Body of pancreas (tissue), 4 donors: ENCODE measurements at regions not wholly inside any gene's neighbourhood (a gene's known extent, or its start where the extent isn't known, plus 50 kb on each side); places are given as distances from the start of the nearest gene placed in this dataset.

Source experiments
- ATAC-seq: fragments of 150-250 bp; one replicate; pipeline ENCODE4 v1.9.1; 2016
- DNase-seq, 4 donors: peaks; one replicate each; pipeline ENCODE4 v3.0.0-alpha.2; 2019
- H3K27ac ChIP-seq, 4 donors: fragments of 200-600 bp; sonication (generic); 1 replicate in 3 of 4; 2 replicates in 1 of 4; pipeline versions ENCODE4 v1.5.1 to v1.6.1; 2016 to 2019; ENCODE audit warnings: mild to moderate bottlenecking in 1 of 4, mixed read lengths in 1 of 4, moderate library complexity in 1 of 4
- H3K27me3 ChIP-seq, 2 donors: fragments of 200-600 bp; sonication (generic); one replicate each; pipeline ENCODE4 v1.6.0; 2016; ENCODE audit warnings: mild to moderate bottlenecking in 1 of 2
- H3K36me3 ChIP-seq, 2 donors: fragments of 200-600 bp; sonication (generic); replicated peaks in 1 of 2; 2 replicates each; pipeline ENCODE4 v1.5.1; 2016; ENCODE audit warnings: low read depth in 2 of 2; ENCODE audit not compliant: insufficient read depth in 1 of 2
- H3K4me1 ChIP-seq: fragments of 200-600 bp; sonication (generic); one replicate; pipeline ENCODE4 v1.6.0; 2016
- H3K4me3 ChIP-seq, 2 donors: fragments of 200-600 bp; sonication (generic); 1 replicate in 1 of 2; 2 replicates in 1 of 2; pipeline ENCODE4 v1.5.1; 2016 to 2019
- H3K9me3 ChIP-seq, 3 donors: fragments of 200-600 bp; sonication (generic); 1 replicate in 2 of 3; 2 replicates in 1 of 3; pipeline ENCODE4 v1.5.1; 2016
- POLR2A ChIP-seq, 3 donors: fragments of 450-650 bp; IDR thresholded peaks; one replicate each; pipeline ENCODE4 v1.6.1; 2016; ENCODE audit warnings: antibody characterized with exemption in 3 of 3, mild to moderate bottlenecking in 2 of 3
- WGBS, 2 donors: methylation state at CpG; one replicate each; pipeline ENCODE4 v1.1.5; 2017; 5-methylcytosine and 5-hydroxymethylcytosine counted together
- intact Hi-C: fragments of 100-400 bp; cut with DNase I; formaldehyde crosslinking; loops from one replicate; pipeline ENCODE4 v1.15.1; 2023
- TF ChIP-seq, protein P1 (sequence below), 7 experiments: fragments of 450-650 bp in 4 of 7; fragments of 200-600 bp in 3 of 7; sonication (generic) in 3 of 7; IDR thresholded peaks; one replicate each; pipeline ENCODE4 v1.5.1; 2016 to 2019; ENCODE audit warnings: antibody characterized with exemption in 7 of 7

DNA sequence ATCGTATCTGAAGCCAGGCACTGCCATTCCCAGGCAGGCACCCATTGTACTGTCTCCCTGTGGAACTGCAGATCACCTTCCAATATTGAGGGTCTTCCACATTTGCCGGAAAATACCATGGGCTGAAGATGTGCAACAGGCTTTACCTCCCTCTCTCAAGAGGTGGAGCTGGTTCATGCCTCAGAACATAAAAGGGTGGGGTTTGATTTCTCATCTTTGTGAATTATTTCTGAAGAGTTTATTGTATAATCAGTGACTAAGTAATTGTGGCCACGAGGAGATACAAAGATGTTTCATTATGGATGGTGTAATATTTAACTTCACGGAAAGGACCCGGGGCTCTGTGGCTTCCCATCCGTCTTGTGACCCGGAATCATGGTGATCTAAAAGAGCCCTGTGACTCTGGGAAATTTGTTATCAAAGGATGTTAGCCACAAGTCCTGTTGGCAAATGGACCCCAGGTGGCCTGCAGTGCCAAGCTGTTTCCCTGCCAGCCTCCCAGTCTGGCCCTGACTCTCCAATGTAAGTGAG lies 230.5 kb downstream of the LACC1 start:
- Histone ChIP-seq H3K4me1 (peaks cover 15% of the 10 kb centered on the region), H3K27me3 (no peaks in the 10 kb centered on the region), H3K4me3 (no peak overlapping the region), H3K27ac (no peak overlapping the region), H3K36me3 (no peaks in the 10 kb centered on the region), H3K9me3 (no peaks in the 10 kb centered on the region)
- DNase-seq (no peak), ATAC-seq (no peak)
- intact Hi-C loops: no loop called here
- 64 to 68% methylated on average over 7 of the region's 7 CpGs for WGBS, 2 donors
- TF ChIP-seq, protein P1, sequence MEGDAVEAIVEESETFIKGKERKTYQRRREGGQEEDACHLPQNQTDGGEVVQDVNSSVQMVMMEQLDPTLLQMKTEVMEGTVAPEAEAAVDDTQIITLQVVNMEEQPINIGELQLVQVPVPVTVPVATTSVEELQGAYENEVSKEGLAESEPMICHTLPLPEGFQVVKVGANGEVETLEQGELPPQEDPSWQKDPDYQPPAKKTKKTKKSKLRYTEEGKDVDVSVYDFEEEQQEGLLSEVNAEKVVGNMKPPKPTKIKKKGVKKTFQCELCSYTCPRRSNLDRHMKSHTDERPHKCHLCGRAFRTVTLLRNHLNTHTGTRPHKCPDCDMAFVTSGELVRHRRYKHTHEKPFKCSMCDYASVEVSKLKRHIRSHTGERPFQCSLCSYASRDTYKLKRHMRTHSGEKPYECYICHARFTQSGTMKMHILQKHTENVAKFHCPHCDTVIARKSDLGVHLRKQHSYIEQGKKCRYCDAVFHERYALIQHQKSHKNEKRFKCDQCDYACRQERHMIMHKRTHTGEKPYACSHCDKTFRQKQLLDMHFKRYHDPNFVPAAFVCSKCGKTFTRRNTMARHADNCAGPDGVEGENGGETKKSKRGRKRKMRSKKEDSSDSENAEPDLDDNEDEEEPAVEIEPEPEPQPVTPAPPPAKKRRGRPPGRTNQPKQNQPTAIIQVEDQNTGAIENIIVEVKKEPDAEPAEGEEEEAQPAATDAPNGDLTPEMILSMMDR (IDR thresholded peaks at IDR 0.05): no peak
- no peak for TF ChIP-seq POLR2A (IDR thresholded peaks at IDR 0.05)

DNA sequence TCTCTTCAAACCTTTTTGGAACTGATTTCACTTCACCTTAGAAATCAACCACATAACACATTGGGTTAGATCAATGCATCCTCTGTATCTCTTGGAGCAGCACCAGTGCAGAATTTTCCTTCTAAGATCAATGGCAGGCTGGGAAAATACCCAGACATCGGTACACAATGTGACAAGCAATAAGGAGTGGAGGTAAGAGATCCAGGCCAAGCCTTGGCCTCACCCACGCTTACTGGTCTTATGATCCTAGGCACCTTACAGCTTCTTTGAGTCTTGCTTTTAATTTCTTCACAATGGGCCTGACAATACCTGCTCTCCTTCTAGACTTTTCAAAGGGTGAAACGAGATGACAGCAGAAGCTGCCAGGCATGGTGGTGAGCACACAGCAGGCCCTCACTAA lies 232.0 kb downstream of the LACC1 start:
- intact Hi-C loops: no loop called here
- no peak for TF ChIP-seq POLR2A (IDR thresholded peaks at IDR 0.05)
- TF ChIP-seq, protein P1 (IDR thresholded peaks at IDR 0.05): no peak
- Histone ChIP-seq H3K4me3 (no peak overlapping the region), H3K4me1 (peaks cover 15% of the 10 kb centered on the region), H3K9me3 (no peaks in the 10 kb centered on the region), H3K36me3 (no peaks in the 10 kb centered on the region), H3K27ac (no peak overlapping the region), H3K27me3 (no peaks in the 10 kb centered on the region)
- peak in 1 of 4 donors; percentile 37 for DNase-seq
- ATAC-seq: no peak
- WGBS, 2 donors: 40 to 54% methylated on average over 3 of the region's 3 CpGs

DNA sequence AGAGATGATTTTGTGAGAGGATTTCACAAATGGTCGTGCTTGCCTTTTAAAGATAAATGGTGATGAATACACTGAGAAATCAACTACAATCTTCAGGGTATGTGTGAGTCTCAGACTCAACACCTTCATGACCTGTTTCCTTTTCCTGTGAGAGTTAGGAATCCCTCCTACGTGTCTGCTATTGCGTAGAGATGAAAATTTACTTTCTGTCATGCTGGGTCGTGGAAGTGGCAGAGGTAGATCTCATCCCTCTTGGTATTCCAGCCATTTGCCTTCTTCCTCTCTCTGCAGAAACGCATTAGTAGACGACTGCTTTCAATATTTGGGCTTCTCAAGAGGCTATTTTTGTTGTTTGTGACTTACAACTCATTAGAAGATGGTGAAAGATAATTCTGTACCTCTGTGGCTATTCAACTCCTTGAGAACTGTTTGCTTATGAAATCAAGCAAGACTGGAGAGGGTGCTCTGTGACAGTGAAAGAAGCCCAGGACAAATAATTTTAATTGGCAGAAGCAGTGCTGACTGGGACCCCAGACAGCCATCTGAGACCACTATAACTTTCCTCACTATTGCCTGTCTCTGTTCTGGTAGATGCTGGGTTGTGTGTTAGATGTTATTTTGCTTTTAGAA lies 233.1 kb downstream of the LACC1 start:
- H3K27me3 ChIP-seq: no peaks in the 10 kb centered on the region
- ATAC-seq (no peak), DNase-seq (no peak)
- no peak overlapping the region for H3K27ac ChIP-seq
- no peaks in the 10 kb centered on the region for H3K36me3 ChIP-seq
- H3K4me3 ChIP-seq: no peak overlapping the region
- H3K4me1 ChIP-seq: peaks cover 15% of the 10 kb centered on the region
- intact Hi-C loops: no loop called here
- no peak for TF ChIP-seq POLR2A (IDR thresholded peaks at IDR 0.05)
- TF ChIP-seq, protein P1 (IDR thresholded peaks at IDR 0.05): no peak
- WGBS, 2 donors: 67 to 77% methylated on average over 6 of the region's 6 CpGs
- H3K9me3 ChIP-seq: no peaks in the 10 kb centered on the region

DNA sequence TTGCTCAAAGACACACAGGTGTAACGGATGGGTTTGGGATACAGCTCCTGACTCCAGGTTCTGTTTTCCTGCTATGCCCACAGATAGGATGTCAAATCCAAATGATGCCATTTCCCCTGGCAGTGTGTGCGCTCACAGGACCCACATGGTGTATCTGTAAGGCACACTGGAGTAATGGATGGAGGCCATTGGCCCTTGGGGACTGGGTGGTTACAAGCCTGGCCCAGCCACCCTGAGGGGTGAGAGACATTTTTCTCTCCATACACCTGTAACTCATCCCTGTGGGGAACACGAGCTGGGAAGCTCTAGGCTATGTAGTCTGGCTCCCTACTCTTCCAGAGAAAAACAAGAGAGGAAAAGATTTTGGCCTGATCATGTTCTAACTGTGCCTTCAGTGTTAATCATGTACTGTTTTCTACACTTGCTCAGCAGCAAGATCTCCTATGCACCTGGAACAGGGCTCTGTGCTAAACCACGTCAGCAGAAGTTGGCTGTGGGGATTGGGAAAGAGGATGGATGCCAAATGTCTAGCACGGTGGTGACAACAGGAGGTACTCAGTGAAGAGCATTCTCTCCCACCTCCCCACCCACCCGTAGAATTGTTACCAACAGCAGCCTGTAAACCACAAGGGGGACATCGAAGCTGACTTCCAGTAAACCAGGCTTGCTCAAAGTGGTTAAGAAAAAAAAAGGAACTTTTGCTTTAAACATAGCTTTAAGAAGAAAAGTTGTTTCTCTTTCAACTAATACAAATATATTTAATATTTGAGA lies 237.0 kb downstream of the LACC1 start:
- Histone ChIP-seq H3K4me3 (no peak overlapping the region), H3K27me3 (no peaks in the 10 kb centered on the region), H3K9me3 (no peaks in the 10 kb centered on the region), H3K36me3 (no peaks in the 10 kb centered on the region), H3K4me1 (peaks cover 5% of the 10 kb centered on the region), H3K27ac (no peak overlapping the region)
- DNase-seq: no peak
- 65 to 76% methylated on average over 7 of the region's 7 CpGs for WGBS, 2 donors
- no peak for ATAC-seq
- TF ChIP-seq POLR2A (IDR thresholded peaks at IDR 0.05): no peak
- TF ChIP-seq, protein P1 (IDR thresholded peaks at IDR 0.05): no peak
- intact Hi-C loops: no loop called here
